ENCODE measurements at regions not wholly inside any gene's neighbourhood (a gene's known extent, or its start where the extent isn't known, plus 50 kb on each side); places are given as distances from the start of the nearest gene placed in this dataset.

GRCh38 chr16:85327731-85328675 is 215.7 kb upstream of the CIBAR2 start:
- DNase-seq (ENCODE audit: low read depth): peak; percentile 46
- no peak for TF ChIP-seq CTCF (IDR thresholded peaks at IDR 0.05; ENCODE audit: low read depth, low read length, missing control alignments)
- no peak overlapping the region for H3K4me3 ChIP-seq (ENCODE audit: low read depth, low read length)
- in situ Hi-C loops (cut with HindIII; ENCODE audit: low sequenced_read_pairs): no loop called here

GRCh38 chr16:85328676-85329058 is 216.4 kb upstream of the CIBAR2 start:
- no peak overlapping the region for H3K4me3 ChIP-seq (ENCODE audit: low read depth, low read length)
- no peak for DNase-seq (ENCODE audit: low read depth)
- no peak for TF ChIP-seq CTCF (IDR thresholded peaks at IDR 0.05; ENCODE audit: low read depth, low read length, missing control alignments)
- in situ Hi-C loops (cut with HindIII; ENCODE audit: low sequenced_read_pairs): no loop called here

DNA sequence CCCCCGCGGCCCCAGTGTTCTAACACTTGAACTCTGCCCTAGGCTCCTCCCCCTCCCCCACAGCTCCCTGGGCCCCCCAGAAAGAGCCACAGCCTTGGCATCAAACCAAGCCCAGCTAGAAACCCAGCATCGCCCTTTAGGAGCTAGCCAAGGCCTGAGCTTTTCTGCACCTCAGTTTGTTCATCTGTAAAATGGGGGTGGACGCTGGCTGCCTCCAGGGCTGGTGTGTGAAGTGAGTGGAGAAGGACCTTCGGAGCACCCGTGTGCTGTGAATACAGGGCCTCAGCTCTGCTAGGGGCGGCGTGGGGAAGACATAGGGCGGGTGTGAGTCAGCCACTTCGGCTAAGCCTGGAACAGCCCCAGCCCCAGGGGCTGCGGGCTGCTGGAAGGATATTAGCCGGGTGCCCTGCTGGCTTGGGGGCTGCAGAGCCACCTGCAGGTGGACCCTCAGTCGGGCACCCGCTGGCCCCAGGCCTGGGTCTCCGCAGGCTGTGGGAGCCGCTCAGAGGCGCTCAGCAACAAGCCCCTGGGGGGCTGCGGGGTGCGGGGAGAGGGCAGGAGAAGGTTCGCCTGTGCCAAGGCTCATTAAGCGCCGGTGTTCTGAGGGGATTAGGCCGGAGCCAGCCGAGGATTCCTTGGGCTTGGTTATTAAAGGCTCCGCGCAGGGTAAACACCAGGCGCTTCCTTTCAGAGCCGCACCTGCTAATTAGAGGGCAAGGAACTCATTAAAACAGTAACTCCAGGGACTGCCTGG is 217.0 kb upstream of the CIBAR2 start:
- TF ChIP-seq CTCF (IDR thresholded peaks at IDR 0.05; ENCODE audit: low read depth, low read length, missing control alignments): no peak
- DNase-seq (ENCODE audit: low read depth): peak; percentile 29
- in situ Hi-C loops (cut with HindIII; ENCODE audit: low sequenced_read_pairs): no loop called here
- H3K4me3 ChIP-seq (ENCODE audit: low read depth, low read length): no peak overlapping the region

- no peak for TF ChIP-seq CTCF (IDR thresholded peaks at IDR 0.05; ENCODE audit: low read depth, low read length, missing control alignments)
- in situ Hi-C loops (cut with HindIII; ENCODE audit: low sequenced_read_pairs): loop anchor here (5.0 kb wide), 1 partner anchor 68 kb away; no protein-coding TSS in a partner anchor
- H3K4me3 ChIP-seq (ENCODE audit: low read depth, low read length): no peak overlapping the region
- DNase-seq (ENCODE audit: low read depth): no peak
Observed at GRCh38 chr16:85330006-85330693, 217.9 kb upstream of the CIBAR2 start.

- in situ Hi-C loops (cut with HindIII; ENCODE audit: low sequenced_read_pairs): loop anchor here (5.0 kb wide), 1 partner anchor 68 kb away; no protein-coding TSS in a partner anchor
- peak; percentile 64 for TF ChIP-seq CTCF (IDR thresholded peaks at IDR 0.05; ENCODE audit: low read depth, low read length, missing control alignments)
- DNase-seq (ENCODE audit: low read depth): peak; percentile 80
- H3K4me3 ChIP-seq (ENCODE audit: low read depth, low read length): no peak overlapping the region
Observed at GRCh38 chr16:85330694-85331188, 218.5 kb upstream of the CIBAR2 start.

DNA sequence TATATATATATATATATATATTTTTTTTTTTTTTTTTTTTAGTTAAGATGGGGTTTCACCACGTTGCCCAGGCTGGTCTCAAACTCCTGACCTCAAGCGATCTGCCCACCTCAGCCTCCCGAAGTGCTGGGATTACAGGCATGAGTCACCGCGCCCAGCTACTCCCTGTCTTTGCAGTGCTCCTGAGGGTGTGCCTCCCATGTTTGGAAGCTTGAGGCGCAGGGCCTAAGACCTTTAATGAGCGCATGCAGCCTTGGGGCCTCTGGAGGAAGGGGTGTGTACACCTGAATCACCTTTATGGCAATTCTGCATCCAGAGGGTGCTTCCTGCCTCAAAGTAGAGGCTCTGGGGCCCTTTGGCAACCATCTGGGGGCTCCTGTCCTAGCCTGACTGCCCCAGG is 219.4 kb upstream of the CIBAR2 start:
- TF ChIP-seq CTCF (IDR thresholded peaks at IDR 0.05; ENCODE audit: low read depth, low read length, missing control alignments): no peak
- in situ Hi-C loops (cut with HindIII; ENCODE audit: low sequenced_read_pairs): loop anchor here (5.0 kb wide), 1 partner anchor 69 kb away; no protein-coding TSS in a partner anchor
- no peak overlapping the region for H3K4me3 ChIP-seq (ENCODE audit: low read depth, low read length)
- no peak for DNase-seq (ENCODE audit: low read depth)
